GM21447 (cell line): ENCODE measurements at regions not wholly inside any gene's neighbourhood (a gene's known extent, or its start where the extent isn't known, plus 50 kb on each side); places are given as distances from the start of the nearest gene placed in this dataset.

Experiments used
- ATAC-seq: cut with Tn5 transposase; IDR thresholded peaks from one replicate; pipeline ENCODE4 v1.9.1; 2021; ENCODE audit not compliant: unreplicated experiment

GRCh38 chr4:56209767-56210166 lies 177.5 kb downstream of the AASDH start:
- no peak for ATAC-seq

DNA sequence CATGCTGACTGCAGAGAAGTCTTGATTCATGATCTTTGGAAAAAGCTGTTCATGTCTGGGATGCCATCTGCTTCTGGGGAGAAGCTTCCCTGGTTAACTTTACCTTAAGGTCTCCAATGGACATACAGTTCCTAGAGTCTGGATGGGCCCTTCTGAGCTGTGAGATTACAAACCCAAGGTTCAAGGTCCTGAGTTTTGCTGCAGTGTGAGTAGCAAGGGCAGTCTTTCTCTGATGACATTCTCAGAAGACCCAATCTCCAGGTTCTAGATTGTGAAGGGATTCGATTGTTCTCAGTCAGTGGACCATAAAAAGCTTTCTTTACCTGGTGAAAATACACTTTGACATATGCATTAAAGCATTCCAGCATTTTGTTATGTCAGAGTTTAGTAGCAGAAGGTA lies 179.2 kb downstream of the AASDH start:
- ATAC-seq: no peak

DNA sequence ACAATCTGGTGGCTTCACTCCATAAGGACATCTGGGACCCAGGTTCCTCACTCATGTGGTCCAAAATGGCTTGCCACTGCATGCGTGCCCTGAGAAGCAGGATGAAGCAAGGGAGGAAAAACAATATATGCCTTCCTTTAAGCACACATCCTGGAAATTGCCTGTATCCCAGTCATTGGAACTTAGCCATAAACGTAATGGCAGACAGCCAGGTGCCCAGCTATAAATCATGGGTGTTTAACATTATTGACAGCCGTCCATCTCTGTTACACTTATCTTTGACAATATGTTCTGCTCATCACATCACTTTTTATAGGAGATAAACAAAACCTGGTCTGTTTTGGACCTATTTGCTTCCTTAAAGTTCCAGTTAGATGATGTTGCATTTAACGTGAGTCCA lies 181.0 kb downstream of the AASDH start:
- ATAC-seq: no peak

GRCh38 chr4:56200275-56200674 lies 187.0 kb downstream of the AASDH start:
- ATAC-seq: no peak

- no peak for ATAC-seq
Observed at GRCh38 chr4:56198265-56198664, 189.0 kb downstream of the AASDH start.

- no peak for ATAC-seq
Observed at GRCh38 chr4:56197387-56197786, 189.9 kb downstream of the AASDH start.

GRCh38 chr4:56195025-56195424 lies 192.3 kb downstream of the AASDH start:
- no peak for ATAC-seq

DNA sequence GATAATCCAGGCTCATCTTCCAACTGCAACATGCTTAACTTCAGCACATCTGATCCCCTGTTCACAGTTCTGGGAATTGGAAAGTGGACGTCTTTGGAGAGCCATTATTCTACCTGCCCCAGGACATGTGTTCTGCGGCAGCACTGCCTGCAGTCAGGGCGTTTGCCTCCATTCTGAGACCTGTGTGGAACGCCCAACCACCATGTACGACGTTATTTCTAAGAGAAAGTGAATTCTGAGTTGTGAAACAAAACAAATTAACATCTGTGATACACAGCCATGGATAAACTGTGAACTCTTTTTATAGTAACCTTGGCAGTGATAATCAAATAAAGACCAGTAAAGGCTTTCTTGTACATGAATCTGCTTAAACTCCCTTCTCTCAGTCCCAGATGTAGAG lies 195.8 kb downstream of the AASDH start:
- ATAC-seq: no peak

DNA sequence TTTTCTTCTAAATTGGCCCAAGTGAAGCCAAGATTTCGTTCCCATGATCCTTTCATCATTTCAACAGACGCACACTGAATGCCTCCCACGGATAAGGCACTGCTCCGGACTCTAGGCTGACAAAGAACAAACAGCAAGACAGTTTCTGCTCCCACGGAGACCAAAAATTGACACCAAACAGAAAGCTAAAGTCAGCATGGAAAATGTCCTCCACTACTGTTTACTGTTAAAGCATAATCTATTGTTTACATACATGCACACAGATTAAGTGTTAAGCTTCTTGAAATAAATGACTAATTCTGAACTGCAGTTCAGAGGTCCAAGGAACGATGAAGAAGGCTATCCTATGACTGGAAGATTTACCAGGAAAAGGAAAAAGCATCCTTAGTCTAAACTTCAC lies 199.6 kb downstream of the AASDH start:
- ATAC-seq: no peak

DNA sequence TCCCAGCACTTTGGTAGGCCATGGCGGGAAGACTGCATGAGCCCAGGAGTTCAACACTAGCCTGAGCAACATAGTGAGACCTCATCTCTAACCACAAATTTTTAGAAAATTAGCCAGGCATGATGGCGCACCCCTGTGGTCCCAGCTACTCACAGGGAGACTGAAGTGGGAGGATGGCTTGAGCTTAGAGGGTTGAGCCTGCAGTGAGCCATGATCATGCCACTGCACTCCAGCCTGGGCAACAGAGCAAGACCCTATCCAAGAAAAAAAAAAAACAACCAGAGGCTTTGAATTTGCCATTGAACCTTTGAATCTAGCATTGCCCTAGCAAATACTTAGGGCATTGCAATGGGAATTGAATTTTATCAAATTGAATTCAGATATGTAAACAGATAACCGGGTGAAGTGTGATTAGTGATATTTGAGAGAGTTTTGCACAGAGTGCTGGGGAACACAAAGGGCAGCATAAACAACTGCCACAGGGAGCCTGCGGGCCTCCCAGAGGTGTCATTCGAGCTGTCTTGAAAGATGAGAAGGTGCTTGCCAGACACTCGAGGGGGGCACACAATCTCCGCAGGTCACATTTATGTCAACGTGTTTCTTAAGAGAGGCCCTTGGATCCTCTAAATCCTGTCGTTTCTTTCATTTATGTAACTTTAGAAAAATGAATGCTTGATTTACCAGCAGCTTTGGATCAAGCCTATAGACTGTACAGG lies 200.3 kb downstream of the AASDH start:
- no peak for ATAC-seq

DNA sequence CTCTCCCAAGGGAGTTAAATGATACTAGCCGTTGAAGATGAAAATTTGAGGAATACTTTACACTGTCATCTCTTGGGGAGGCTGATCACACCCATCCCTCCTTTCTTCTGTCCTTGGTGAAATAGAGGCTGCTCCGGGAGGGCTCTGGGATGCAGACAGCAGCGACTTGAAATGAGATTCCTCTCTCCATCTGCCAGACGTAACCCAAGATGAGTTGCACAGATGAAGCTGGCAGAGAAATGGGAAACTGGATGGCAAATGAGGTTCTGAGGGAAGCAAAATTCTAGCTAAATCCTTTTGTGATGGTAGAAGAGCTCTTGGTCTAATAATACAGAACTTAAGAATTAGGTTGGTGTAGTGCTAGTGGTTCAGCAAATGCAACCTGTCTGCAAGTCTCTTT lies 201.4 kb downstream of the AASDH start:
- no peak for ATAC-seq

DNA sequence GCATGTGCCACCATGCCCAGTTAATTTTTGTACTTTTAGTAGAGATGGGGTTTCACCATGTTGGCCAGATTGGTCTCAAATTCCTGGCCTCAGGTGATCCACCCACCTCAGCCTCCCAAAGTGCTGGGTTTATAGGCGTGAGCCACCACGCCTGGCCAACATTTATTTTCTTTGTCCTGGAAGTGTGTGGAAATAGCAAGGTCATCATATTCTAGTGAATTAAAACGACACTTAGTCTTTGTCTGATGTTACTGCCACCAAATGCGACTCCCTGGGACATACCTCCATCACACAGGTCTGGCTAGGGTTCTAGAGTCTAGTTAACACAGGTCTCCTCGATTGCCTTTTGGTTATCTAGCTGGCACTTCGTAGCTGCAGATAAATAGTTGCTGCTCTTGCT lies 203.1 kb downstream of the AASDH start:
- ATAC-seq: no peak

GRCh38 chr4:56183344-56183959 lies 203.8 kb downstream of the AASDH start:
- peak; percentile 63 for ATAC-seq

GRCh38 chr4:56182356-56182755 lies 204.9 kb downstream of the AASDH start:
- ATAC-seq: no peak

- peak; percentile 72 for ATAC-seq
Observed at GRCh38 chr4:56181140-56181953, 205.9 kb downstream of the AASDH start.

DNA sequence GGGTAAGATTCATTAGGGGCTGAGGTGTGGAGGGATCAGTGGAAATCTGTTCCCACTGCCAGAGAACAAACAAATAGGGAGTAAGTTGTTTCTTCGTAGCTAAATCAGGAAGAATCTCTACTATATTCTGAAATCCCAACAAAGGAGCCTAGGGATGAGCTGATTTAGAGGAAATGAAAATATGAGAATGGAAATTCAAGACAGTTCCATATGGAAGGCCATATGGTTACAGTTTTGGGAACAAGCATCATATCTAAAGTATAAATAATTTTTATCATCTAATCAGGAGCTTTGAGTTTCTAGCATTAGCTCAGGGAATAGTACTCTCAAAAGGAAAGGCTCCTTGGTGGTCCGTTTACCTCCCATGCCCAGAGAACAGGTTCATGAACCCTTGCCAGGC lies 218.2 kb downstream of the AASDH start:
- ATAC-seq: no peak

DNA sequence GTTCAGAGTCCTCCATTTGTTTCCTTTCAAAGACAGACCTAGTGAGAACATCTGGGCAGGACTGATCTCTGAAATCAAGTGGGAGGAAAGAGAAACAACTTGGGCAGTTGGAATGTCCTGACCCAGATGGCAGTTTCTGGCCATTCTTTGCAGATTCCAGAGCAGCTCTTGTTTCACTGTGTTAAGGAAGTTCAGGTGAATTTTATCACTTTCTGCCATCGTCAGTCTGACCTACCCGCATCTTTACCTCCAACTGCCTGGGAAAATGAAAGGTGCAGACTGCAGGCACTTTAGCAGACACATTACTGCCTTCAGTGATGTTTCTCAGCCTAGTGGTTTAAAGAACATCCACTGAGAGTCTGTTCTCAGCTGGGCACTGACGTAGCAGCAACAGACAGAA lies 216.2 kb downstream of the CEP135 start:
- ATAC-seq: no peak

GRCh38 chr4:56160636-56161035 lies 211.9 kb downstream of the CEP135 start:
- ATAC-seq: no peak

DNA sequence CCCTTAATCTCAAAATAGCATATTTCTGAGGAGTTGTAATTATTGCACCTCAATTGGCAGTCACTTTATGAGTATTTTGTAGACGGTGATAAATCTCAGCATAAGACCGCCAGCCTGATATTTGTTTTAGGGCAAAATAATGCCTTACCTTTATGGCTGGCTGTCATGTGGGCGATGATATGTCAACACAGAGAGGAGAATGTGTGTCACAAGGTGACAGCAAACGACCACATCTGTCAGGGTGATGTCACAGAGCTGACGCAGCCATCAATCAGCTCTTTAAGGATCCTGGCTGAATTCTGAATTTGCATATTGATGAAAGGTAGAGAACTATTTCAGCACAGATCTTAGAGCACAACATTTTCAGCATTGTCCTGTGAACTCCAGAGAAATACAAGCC lies 209.7 kb downstream of the CEP135 start:
- no peak for ATAC-seq

DNA sequence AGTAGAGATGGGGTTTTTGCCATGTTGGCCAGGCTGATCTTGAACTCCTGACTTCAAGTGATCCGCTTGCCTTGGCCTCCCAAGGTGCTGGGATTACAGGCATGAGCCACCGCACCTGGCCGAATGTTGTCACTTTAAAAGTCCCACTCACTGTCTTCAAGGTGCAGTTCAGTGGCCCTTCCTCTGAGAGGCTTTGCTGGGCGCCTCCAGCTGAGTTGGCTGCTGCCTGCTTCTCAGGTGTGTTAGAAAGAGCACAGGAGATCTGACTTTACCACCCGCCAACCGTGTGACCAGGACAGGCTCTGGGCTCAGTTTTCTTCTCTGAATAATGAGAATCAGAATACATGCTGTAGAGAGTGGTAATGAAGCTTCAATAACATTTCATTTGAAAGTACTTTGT lies 207.4 kb downstream of the CEP135 start:
- ATAC-seq: no peak

DNA sequence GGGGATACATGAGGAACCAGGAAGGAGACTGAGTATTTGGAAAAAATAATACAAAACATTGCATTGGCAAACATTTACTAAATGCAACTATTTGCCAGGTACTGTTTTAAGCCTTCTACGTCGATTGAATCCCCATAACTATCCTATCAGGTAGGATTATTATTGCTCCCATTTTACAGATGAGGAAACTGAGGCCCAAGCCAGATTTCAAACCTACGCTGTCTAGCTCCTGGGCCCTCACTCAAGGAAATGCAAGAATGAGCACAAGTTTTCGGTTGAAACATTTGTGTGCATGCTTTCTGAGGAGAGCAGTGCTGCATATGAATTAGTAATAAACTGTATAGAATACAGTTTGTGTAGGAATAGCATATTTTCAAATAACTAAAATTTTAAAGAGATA lies 206.7 kb downstream of the CEP135 start:
- ATAC-seq: no peak

DNA sequence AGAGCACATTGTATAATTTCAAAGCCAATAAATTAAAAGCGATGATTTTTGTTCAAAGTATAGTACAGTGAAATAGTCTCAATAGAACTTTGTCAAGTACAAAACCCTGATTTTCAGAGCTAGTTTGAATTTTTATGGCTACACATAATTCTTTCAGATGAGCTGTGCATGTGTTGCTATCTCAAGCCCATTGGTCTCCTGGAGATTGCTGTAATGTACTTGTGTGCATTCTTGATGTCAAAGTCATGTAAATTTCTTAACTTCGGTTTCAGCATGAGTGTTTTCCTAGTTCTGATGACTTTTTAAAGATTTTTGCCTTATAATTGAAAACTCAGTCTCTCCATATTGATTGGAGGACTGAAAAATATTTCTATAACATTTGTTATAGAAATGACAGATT lies 200.8 kb downstream of the CEP135 start:
- no peak for ATAC-seq
